ENCODE measurements at regions not wholly inside any gene's neighbourhood (a gene's known extent, or its start where the extent isn't known, plus 50 kb on each side); places are given as distances from the start of the nearest gene placed in this dataset.

DNA sequence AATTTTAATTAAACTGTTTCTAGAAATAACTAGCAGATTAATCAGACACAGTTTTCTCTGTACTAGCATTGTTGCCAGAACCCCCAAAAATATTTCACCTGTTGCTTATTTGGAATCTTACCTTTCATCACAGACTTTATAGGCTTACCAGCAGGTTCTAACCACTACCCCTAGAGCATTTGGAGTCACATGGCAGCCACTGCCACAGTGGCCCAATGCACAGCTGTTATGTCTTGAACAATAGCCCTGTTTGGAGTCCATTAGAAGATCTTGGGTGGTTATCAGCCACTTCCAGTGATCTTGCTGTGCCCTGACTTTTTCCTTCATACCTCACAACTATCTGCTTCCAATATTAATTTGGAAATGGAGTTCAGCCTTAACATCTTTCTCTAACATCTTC lies 186.2 kb upstream of the TANK start:
- in situ Hi-C loops (cut with HindIII; ENCODE audit: low pct_ligation_motif_present, low sequenced_read_pairs), result no loop called here
- Histone ChIP-seq H3K27ac (no peak overlapping the region), H3K4me3 (ENCODE audit: low read depth, low read length) (no peak overlapping the region), H3K36me3 (replicated peaks) (no peaks in the 10 kb centered on the region), H3K27me3 (replicated peaks) (no peaks in the 10 kb centered on the region)
- no peak for DNase-seq
- TF ChIP-seq CTCF (IDR thresholded peaks at IDR 0.05; ENCODE audit: low read depth, low read length, missing control alignments), result no peak

DNA sequence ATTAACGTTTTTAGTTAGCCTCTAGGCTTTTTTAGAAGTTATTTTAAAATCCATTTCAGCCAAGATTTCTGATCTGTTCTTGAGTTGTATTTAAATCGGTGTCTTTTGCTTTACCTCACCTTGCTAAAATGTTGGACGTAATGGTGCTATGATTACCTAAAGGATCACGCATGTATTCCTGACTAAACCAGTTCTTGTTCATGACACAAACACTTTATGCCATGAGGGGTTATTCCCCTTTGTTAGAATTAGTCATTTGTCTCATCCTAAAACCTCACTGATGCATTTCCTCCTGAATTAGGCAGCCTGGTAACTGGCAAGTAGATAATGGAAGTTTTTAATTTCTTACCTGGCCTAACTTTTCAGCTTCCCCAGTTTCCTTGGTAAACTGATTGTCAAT lies 185.4 kb upstream of the TANK start:
- no peak for DNase-seq
- in situ Hi-C loops (cut with HindIII; ENCODE audit: low pct_ligation_motif_present, low sequenced_read_pairs), result no loop called here
- H3K27ac ChIP-seq, result no peak overlapping the region
- H3K27me3 ChIP-seq (replicated peaks), result no peaks in the 10 kb centered on the region
- no peak overlapping the region for H3K4me3 ChIP-seq (ENCODE audit: low read depth, low read length)
- no peaks in the 10 kb centered on the region for H3K36me3 ChIP-seq (replicated peaks)
- TF ChIP-seq CTCF (IDR thresholded peaks at IDR 0.05; ENCODE audit: low read depth, low read length, missing control alignments), result no peak

DNA sequence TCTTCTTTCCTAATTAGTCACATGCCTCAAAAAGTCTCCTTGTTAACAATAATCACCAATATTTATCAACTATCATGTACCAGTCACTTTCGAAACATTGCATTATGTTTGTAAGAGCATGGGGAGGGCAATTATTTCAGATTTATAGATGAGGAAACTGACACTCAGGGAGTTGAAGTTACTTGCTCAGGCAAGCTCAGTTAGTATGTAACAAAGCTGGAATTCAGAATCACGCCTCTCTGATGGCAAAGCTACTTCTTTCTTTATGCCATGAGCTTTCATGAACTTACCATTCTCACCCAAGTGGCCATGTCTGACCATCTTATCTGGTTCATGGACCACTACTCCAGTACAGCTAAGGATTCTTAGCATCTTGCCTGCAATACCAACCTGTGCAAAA lies 183.4 kb upstream of the TANK start:
- DNase-seq, result no peak
- H3K4me3 ChIP-seq (ENCODE audit: low read depth, low read length), result no peak overlapping the region
- no peaks in the 10 kb centered on the region for H3K36me3 ChIP-seq (replicated peaks)
- H3K27me3 ChIP-seq (replicated peaks), result no peaks in the 10 kb centered on the region
- in situ Hi-C loops (cut with HindIII; ENCODE audit: low pct_ligation_motif_present, low sequenced_read_pairs), result no loop called here
- H3K27ac ChIP-seq, result no peak overlapping the region
- TF ChIP-seq CTCF (IDR thresholded peaks at IDR 0.05; ENCODE audit: low read depth, low read length, missing control alignments), result no peak

- H3K27me3 ChIP-seq (replicated peaks), result no peaks in the 10 kb centered on the region
- no peak for DNase-seq
- in situ Hi-C loops (cut with HindIII; ENCODE audit: low pct_ligation_motif_present, low sequenced_read_pairs), result no loop called here
- H3K27ac ChIP-seq, result no peak overlapping the region
- no peak for TF ChIP-seq CTCF (IDR thresholded peaks at IDR 0.05; ENCODE audit: low read depth, low read length, missing control alignments)
- H3K36me3 ChIP-seq (replicated peaks), result no peaks in the 10 kb centered on the region
- H3K4me3 ChIP-seq (ENCODE audit: low read depth, low read length), result no peak overlapping the region
Observed at GRCh38 chr2:160977376-160977775, 182.9 kb upstream of the TANK start.

GRCh38 chr2:160977854-160978253 lies 182.4 kb upstream of the TANK start:
- TF ChIP-seq CTCF (IDR thresholded peaks at IDR 0.05; ENCODE audit: low read depth, low read length, missing control alignments), result no peak
- no peaks in the 10 kb centered on the region for H3K36me3 ChIP-seq (replicated peaks)
- in situ Hi-C loops (cut with HindIII; ENCODE audit: low pct_ligation_motif_present, low sequenced_read_pairs), result no loop called here

GRCh38 chr2:160984426-160985077 lies 175.7 kb upstream of the TANK start:
- DNase-seq, result no peak

More at GRCh38 chr2:160977854-160978253, 182.4 kb upstream of the TANK start:
- H3K27me3 ChIP-seq (replicated peaks), result no peaks in the 10 kb centered on the region
- DNase-seq, result no peak
- H3K4me3 ChIP-seq (ENCODE audit: low read depth, low read length), result no peak overlapping the region
- H3K27ac ChIP-seq, result no peak overlapping the region

More at GRCh38 chr2:160984426-160985077, 175.7 kb upstream of the TANK start:
- no peaks in the 10 kb centered on the region for H3K36me3 ChIP-seq (replicated peaks)
- TF ChIP-seq CTCF (IDR thresholded peaks at IDR 0.05; ENCODE audit: low read depth, low read length, missing control alignments), result no peak
- no peak overlapping the region for H3K27ac ChIP-seq
- in situ Hi-C loops (cut with HindIII; ENCODE audit: low pct_ligation_motif_present, low sequenced_read_pairs), result no loop called here
- H3K4me3 ChIP-seq (ENCODE audit: low read depth, low read length), result no peak overlapping the region
- H3K27me3 ChIP-seq (replicated peaks), result no peaks in the 10 kb centered on the region
